ENCODE measurements at regions not wholly inside any gene's neighbourhood (a gene's known extent, or its start where the extent isn't known, plus 50 kb on each side); places are given as distances from the start of the nearest gene placed in this dataset.

DNA sequence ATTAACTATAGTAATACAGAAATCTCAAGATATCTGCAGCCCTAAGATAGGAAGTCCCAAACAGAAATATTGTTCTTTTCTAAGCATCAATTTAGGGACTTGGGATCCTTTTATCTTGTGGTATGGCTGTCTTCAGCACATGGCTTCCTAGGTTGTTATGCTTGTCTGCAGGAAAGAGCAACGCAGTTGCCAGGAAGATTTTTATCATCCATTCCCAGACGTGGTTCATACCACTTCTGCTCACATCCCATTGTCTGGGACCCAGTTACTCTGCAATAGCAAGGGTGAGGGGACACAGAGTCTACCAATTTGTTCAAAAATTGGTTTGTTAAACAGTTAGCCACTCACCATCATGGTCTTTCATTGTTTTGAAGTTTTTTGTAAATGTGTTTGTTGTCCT, 85.6 kb upstream of the RXFP2 start:
- TF ChIP-seq, protein P1, sequence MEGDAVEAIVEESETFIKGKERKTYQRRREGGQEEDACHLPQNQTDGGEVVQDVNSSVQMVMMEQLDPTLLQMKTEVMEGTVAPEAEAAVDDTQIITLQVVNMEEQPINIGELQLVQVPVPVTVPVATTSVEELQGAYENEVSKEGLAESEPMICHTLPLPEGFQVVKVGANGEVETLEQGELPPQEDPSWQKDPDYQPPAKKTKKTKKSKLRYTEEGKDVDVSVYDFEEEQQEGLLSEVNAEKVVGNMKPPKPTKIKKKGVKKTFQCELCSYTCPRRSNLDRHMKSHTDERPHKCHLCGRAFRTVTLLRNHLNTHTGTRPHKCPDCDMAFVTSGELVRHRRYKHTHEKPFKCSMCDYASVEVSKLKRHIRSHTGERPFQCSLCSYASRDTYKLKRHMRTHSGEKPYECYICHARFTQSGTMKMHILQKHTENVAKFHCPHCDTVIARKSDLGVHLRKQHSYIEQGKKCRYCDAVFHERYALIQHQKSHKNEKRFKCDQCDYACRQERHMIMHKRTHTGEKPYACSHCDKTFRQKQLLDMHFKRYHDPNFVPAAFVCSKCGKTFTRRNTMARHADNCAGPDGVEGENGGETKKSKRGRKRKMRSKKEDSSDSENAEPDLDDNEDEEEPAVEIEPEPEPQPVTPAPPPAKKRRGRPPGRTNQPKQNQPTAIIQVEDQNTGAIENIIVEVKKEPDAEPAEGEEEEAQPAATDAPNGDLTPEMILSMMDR (IDR thresholded peaks at IDR 0.05) = no peak
- no peak for TF ChIP-seq POLR2A (IDR thresholded peaks at IDR 0.05)
- TF ChIP-seq POLR2AphosphoS5 (IDR thresholded peaks at IDR 0.05; ENCODE audit: insufficient read depth in 1 of 2, low read depth in 1 of 2) = no peak
